WERI-Rb-1 (cell line): ENCODE measurements at regions not wholly inside any gene's neighbourhood (a gene's known extent, or its start where the extent isn't known, plus 50 kb on each side); places are given as distances from the start of the nearest gene placed in this dataset.

Experiments used
- DNase-seq: peaks from one replicate; pipeline ENCODE4 v3.0.0-alpha.2; 2020
- H3K27ac ChIP-seq: fragments of 250-450 bp; sonication (Bioruptor Pico); 2 replicates; pipeline ENCODE4 v1.5.1; 2020; ENCODE audit warnings: mild to moderate bottlenecking, moderate library complexity
- H3K27me3 ChIP-seq: fragments of 250-450 bp; sonication (Bioruptor Pico); 2 replicates; pipeline ENCODE4 v1.5.1; 2021; ENCODE audit warnings: mild to moderate bottlenecking, low read depth, moderate library complexity; ENCODE audit not compliant: insufficient read depth, severe bottlenecking
- H3K36me3 ChIP-seq: fragments of 250-450 bp; sonication (Bioruptor Pico); 2 replicates; pipeline ENCODE4 v1.5.1; 2020; ENCODE audit warnings: mild to moderate bottlenecking, moderate library complexity
- H3K4me3 ChIP-seq: 2 replicates; pipeline ENCODE4 v1.5.1; 2011; ENCODE audit warnings: low read depth, mild to moderate bottlenecking, control low read depth, low read length
- H3K9me3 ChIP-seq: fragments of 250-450 bp; sonication (Bioruptor Pico); 2 replicates; pipeline ENCODE4 v1.5.1; 2021; ENCODE audit warnings: mild to moderate bottlenecking, moderate library complexity; ENCODE audit not compliant: severe bottlenecking
- TF ChIP-seq, protein P1 (sequence below): IDR thresholded peaks from 2 replicates; pipeline ENCODE4 v1.5.1; 2011; ENCODE audit warnings: low read depth, mild to moderate bottlenecking, control low read depth, inconsistent platforms, low read length

GRCh38 chr7:142440906-142441411, 183.1 kb upstream of the PRSS58 start:
- no peak overlapping the region for H3K27ac ChIP-seq
- no peaks in the 10 kb centered on the region for H3K27me3 ChIP-seq
- no peaks in the 10 kb centered on the region for H3K36me3 ChIP-seq
- DNase-seq, result no peak
- no peaks in the 10 kb centered on the region for H3K9me3 ChIP-seq
- TF ChIP-seq, protein P1, sequence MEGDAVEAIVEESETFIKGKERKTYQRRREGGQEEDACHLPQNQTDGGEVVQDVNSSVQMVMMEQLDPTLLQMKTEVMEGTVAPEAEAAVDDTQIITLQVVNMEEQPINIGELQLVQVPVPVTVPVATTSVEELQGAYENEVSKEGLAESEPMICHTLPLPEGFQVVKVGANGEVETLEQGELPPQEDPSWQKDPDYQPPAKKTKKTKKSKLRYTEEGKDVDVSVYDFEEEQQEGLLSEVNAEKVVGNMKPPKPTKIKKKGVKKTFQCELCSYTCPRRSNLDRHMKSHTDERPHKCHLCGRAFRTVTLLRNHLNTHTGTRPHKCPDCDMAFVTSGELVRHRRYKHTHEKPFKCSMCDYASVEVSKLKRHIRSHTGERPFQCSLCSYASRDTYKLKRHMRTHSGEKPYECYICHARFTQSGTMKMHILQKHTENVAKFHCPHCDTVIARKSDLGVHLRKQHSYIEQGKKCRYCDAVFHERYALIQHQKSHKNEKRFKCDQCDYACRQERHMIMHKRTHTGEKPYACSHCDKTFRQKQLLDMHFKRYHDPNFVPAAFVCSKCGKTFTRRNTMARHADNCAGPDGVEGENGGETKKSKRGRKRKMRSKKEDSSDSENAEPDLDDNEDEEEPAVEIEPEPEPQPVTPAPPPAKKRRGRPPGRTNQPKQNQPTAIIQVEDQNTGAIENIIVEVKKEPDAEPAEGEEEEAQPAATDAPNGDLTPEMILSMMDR, result no peak
- H3K4me3 ChIP-seq, result no peak overlapping the region

GRCh38 chr7:142440219-142440905, 182.5 kb upstream of the PRSS58 start:
- no peak overlapping the region for H3K27ac ChIP-seq
- H3K9me3 ChIP-seq, result no peaks in the 10 kb centered on the region
- no peaks in the 10 kb centered on the region for H3K36me3 ChIP-seq
- DNase-seq, result no peak
- TF ChIP-seq, protein P1, result no peak
- no peak overlapping the region for H3K4me3 ChIP-seq
- no peaks in the 10 kb centered on the region for H3K27me3 ChIP-seq

- TF ChIP-seq, protein P1, result no peak
- no peak overlapping the region for H3K4me3 ChIP-seq
- DNase-seq, result no peak
- H3K27me3 ChIP-seq, result no peaks in the 10 kb centered on the region
- H3K9me3 ChIP-seq, result no peaks in the 10 kb centered on the region
- no peak overlapping the region for H3K27ac ChIP-seq
- no peaks in the 10 kb centered on the region for H3K36me3 ChIP-seq
These were observed 181.9 kb upstream of the PRSS58 start for GRCh38 chr7:142439739-142440138.

GRCh38 chr7:142438923-142439515, 181.2 kb upstream of the PRSS58 start:
- TF ChIP-seq, protein P1, result no peak
- no peak for DNase-seq
- Histone ChIP-seq H3K27me3 (no peaks in the 10 kb centered on the region), H3K27ac (no peak overlapping the region), H3K4me3 (no peak overlapping the region), H3K36me3 (no peaks in the 10 kb centered on the region), H3K9me3 (no peaks in the 10 kb centered on the region)

DNA sequence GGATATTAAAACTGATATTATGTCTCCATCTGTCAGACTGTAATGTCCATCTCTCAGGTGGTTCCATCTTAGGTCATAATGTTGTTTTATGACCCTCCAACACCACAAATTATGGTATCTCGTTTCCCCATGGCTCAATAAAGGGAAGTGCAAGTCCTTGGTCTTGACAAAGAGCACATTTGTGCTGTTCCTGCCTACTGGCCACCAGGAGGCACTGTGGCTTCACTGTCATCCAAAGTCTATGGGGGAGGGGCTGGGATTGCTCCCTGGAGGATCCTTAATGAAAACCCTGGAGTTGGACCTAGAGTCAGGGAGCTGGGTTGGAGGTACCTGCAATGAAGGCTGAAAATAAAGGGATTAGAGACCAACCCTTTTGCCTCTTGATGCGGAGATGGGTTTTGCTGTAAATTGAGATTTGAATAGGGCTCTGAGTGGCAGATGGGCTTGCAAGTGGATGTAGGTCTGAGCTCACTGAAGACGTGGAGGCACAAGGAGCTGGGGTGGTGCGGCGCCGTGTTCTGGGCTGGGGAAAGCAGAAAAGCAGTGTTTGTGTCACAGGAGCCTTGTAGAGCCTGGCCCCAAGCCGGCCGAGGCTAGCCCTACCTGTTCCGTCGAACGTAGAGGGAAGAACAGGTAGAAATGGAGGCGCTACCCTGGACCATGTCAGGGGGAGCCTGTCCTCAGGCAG, 180.5 kb upstream of the PRSS58 start:
- DNase-seq, result peak; percentile 62
- H3K36me3 ChIP-seq, result no peaks in the 10 kb centered on the region
- TF ChIP-seq, protein P1, result peak; percentile 89
- no peak overlapping the region for H3K27ac ChIP-seq
- no peaks in the 10 kb centered on the region for H3K9me3 ChIP-seq
- H3K27me3 ChIP-seq, result no peaks in the 10 kb centered on the region
- H3K4me3 ChIP-seq, result no peak overlapping the region
